ENCODE measurements at regions not wholly inside any gene's neighbourhood (a gene's known extent, or its start where the extent isn't known, plus 50 kb on each side); places are given as distances from the start of the nearest gene placed in this dataset.

- Mint-ChIP-seq H3K36me3 (ENCODE audit: low read depth) (no peaks in the 10 kb centered on the region), H3K27ac (no peak overlapping the region), H3K27me3 (peaks cover 5% of the 10 kb centered on the region), H3K9me3 (peaks cover 18% of the 10 kb centered on the region), H3K4me1 (ENCODE audit: low read depth) (no peaks in the 10 kb centered on the region), H3K4me3 (no peak overlapping the region)
- ChIA-PET CTCF (no interaction called here), POLR2A (no interaction called here)
- intact Hi-C loops (cut with micrococcal nuclease) = no loop called here
- ATAC-seq (no peak), DNase-seq (no peak)
- no peak for TF ChIP-seq CTCF (IDR thresholded peaks at IDR 0.05)
Measured at GRCh38 chr2:126385983-126386382, 270.0 kb upstream of the GYPC start.

GRCh38 chr2:126389446-126389845, 266.5 kb upstream of the GYPC start:
- DNase-seq (no peak), ATAC-seq (peak; percentile 27)
- peaks cover 18% of the 10 kb centered on the region for H3K9me3 Mint-ChIP-seq
- no peaks in the 10 kb centered on the region for H3K36me3 Mint-ChIP-seq (ENCODE audit: low read depth)
- intact Hi-C loops (cut with micrococcal nuclease) = no loop called here
- ChIA-PET CTCF (no interaction called here), POLR2A (no interaction called here)
- peaks cover 5% of the 10 kb centered on the region for H3K27me3 Mint-ChIP-seq
- no peaks in the 10 kb centered on the region for H3K4me1 Mint-ChIP-seq (ENCODE audit: low read depth)
- no peak overlapping the region for H3K4me3 Mint-ChIP-seq
- H3K27ac Mint-ChIP-seq = no peak overlapping the region
- TF ChIP-seq CTCF (IDR thresholded peaks at IDR 0.05) = no peak

DNA sequence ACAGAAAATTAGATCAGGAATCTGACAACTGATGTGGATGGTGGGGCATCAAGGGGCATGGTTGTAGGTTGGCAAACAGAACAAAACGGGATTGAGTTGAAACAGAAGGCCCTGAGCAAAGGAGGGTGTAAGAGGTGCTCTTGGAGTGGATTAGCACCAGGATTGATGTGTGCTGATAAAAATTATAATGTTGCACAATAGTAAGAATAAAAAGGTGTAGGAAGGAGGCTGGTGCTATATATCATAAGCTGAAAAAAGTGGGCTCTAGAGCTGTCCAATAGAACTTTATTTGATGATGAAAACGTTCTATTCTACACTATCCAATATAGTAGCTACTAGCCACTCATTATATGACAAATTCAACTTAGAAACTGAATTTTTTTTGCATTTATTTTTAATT, 263.1 kb upstream of the GYPC start:
- no peaks in the 10 kb centered on the region for H3K36me3 Mint-ChIP-seq (ENCODE audit: low read depth)
- TF ChIP-seq CTCF (IDR thresholded peaks at IDR 0.05) = no peak
- H3K27ac Mint-ChIP-seq = no peak overlapping the region
- intact Hi-C loops (cut with micrococcal nuclease) = no loop called here
- CTCF ChIA-PET = no interaction called here
- no peaks in the 10 kb centered on the region for H3K4me1 Mint-ChIP-seq (ENCODE audit: low read depth)
- POLR2A ChIA-PET = no interaction called here
- no peak overlapping the region for H3K4me3 Mint-ChIP-seq
- ATAC-seq (no peak), DNase-seq (no peak)
- peaks cover 14% of the 10 kb centered on the region for H3K27me3 Mint-ChIP-seq
- peaks cover 3% of the 10 kb centered on the region for H3K9me3 Mint-ChIP-seq

- H3K27me3 Mint-ChIP-seq = peaks cover 16% of the 10 kb centered on the region
- TF ChIP-seq CTCF (IDR thresholded peaks at IDR 0.05) = no peak
- intact Hi-C loops (cut with micrococcal nuclease) = loop anchor here (5.0 kb wide), 1 partner anchor 378 kb away; no protein-coding TSS in a partner anchor
- H3K4me3 Mint-ChIP-seq = no peak overlapping the region
- H3K27ac Mint-ChIP-seq = no peak overlapping the region
- no peak for ATAC-seq
- peak; percentile 46 for DNase-seq
- ChIA-PET CTCF (interaction anchor here (0.7 to 2.3 kb wide), 9 partner anchors 14 to 573 kb away, joined by 3 to 6 read pairs (median 4); no protein-coding TSS in a partner anchor), POLR2A (no interaction called here)
- no peaks in the 10 kb centered on the region for H3K9me3 Mint-ChIP-seq
- H3K4me1 Mint-ChIP-seq (ENCODE audit: low read depth) = no peaks in the 10 kb centered on the region
- H3K36me3 Mint-ChIP-seq (ENCODE audit: low read depth) = no peaks in the 10 kb centered on the region
Measured at GRCh38 chr2:126399001-126399400, 257.0 kb upstream of the GYPC start.

DNA sequence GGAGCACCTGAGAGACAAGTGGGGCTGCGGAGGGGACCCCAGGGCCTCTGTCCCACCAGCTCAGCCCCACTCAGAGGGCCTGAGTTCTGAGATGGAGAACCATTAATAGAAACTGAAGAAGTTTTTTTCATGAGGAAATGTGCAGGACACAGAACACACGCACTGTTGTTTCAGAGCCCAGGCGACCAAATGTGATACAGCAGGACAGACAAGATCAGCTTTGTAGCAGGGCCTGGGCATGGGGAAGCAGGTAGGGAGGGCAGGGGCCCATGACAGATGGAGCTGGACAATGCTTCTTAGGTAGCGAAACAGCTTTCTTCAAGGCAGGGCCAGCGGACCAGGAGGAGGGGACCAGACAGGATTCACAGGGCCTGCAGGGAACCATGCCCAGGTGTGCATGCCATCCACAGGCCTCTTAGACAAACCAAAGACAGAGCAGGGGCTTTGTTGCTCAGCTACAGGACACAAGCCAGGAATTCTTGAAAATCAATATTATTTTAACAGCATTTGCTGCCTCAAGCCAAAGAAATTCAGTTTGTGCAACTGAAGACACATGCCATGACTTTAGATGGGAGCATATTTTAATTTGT, 252.8 kb upstream of the GYPC start:
- CTCF ChIA-PET = no interaction called here

More for the DNA sequence above, 252.8 kb upstream of the GYPC start:
- ATAC-seq (no peak), DNase-seq (no peak)
- intact Hi-C loops (cut with micrococcal nuclease) = no loop called here
- Mint-ChIP-seq H3K4me3 (no peak overlapping the region), H3K9me3 (no peaks in the 10 kb centered on the region), H3K36me3 (ENCODE audit: low read depth) (no peaks in the 10 kb centered on the region), H3K27me3 (peaks cover 8% of the 10 kb centered on the region), H3K27ac (no peak overlapping the region), H3K4me1 (ENCODE audit: low read depth) (no peaks in the 10 kb centered on the region)
- no peak for TF ChIP-seq CTCF (IDR thresholded peaks at IDR 0.05)
- POLR2A ChIA-PET = no interaction called here

All from activated CD8-positive, alpha-beta T cell treated with anti-CD3 and anti-CD28 coated beads for 36 hours (primary cell).